Heart left ventricle (tissue), 16 donors: ENCODE measurements at regions not wholly inside any gene's neighbourhood (a gene's known extent, or its start where the extent isn't known, plus 50 kb on each side); places are given as distances from the start of the nearest gene placed in this dataset.
"Not testable (repeated sequence)": the region's sequence is repeated elsewhere in the genome, so short reads cannot be mapped to it uniquely, and the experiment has no call there.

Experiments used
- ATAC-seq, 4 donors: fragments of 200-7000 bp; cut with Tn5 transposase; one replicate each; pipeline ENCODE4 v1.9.1; 2020 to 2022; ENCODE audit warnings: moderate library complexity in 4 of 4, mild to moderate bottlenecking in 3 of 4, moderate number of reproducible peaks in 1 of 4
- DNase-seq, 5 donors: peaks; one replicate each; pipeline ENCODE4 v3.0.0-alpha.2; 2020
- H3K27ac ChIP-seq, 12 donors: fragments of 200-600 bp; sonication (generic) in 4 of 12; one replicate each; pipeline versions ENCODE4 v1.5.0 to v1.8.0; 2016 to 2022; ENCODE audit warnings: mild to moderate bottlenecking in 2 of 12
- H3K27me3 ChIP-seq, 9 donors: fragments of 200-600 bp; sonication (generic) in 2 of 9; one replicate each; pipeline versions ENCODE4 v1.5.1 to v1.8.0; 2016 to 2022; ENCODE audit warnings: mild to moderate bottlenecking in 3 of 9
- H3K36me3 ChIP-seq, 9 donors: fragments of 200-600 bp; sonication (generic) in 2 of 9; one replicate each; pipeline versions ENCODE4 v1.5.0 to v1.8.0; 2018 to 2022; ENCODE audit warnings: mild to moderate bottlenecking in 2 of 9
- H3K4me1 ChIP-seq, 12 donors: fragments of 200-600 bp; sonication (generic) in 4 of 12; one replicate each; pipeline versions ENCODE4 v1.5.0 to v1.8.0; 2016 to 2022; ENCODE audit warnings: mild to moderate bottlenecking in 3 of 12
- H3K4me3 ChIP-seq, 12 donors: fragments of 200-600 bp; sonication (generic) in 4 of 12; one replicate each; pipeline versions ENCODE4 v1.5.0 to v1.8.0; 2017 to 2022; ENCODE audit warnings: mild to moderate bottlenecking in 9 of 12, moderate library complexity in 4 of 12
- H3K9me3 ChIP-seq, 12 donors: fragments of 200-600 bp; sonication (generic) in 4 of 12; one replicate each; pipeline versions ENCODE4 v1.5.0 to v1.8.0; 2016 to 2022; ENCODE audit warnings: mild to moderate bottlenecking in 1 of 12
- POLR2A ChIP-seq, 2 donors: fragments of 450-650 bp; IDR thresholded peaks; one replicate each; pipeline ENCODE4 v1.6.1; 2017; ENCODE audit warnings: antibody characterized with exemption in 2 of 2, mild to moderate bottlenecking in 2 of 2, moderate library complexity in 2 of 2
- WGBS, 4 donors: extraction: QIAGEN DNeasy Blood & Tissue Kit in 2 of 4; methylation state at CpG; one replicate each; pipeline versions ENCODE4 v1.1.5 to v1.1.7; 2013 to 2018; 5-methylcytosine and 5-hydroxymethylcytosine counted together
- intact Hi-C, 10 donors: fragments of 100-400 bp; cut with DNase I; formaldehyde crosslinking; loops; one replicate each; pipeline versions ENCODE4 v1.11.1 to v1.14.2; 2022
- TF ChIP-seq, protein P1 (sequence below), 12 donors: fragments of 200-600 bp; sonication (generic) in 4 of 12; IDR thresholded peaks; one replicate each; pipeline versions ENCODE4 v1.5.0 to v1.8.0; 2018 to 2022; ENCODE audit warnings: antibody characterized with exemption in 12 of 12, mild to moderate bottlenecking in 5 of 12
- donor health status: ischemic (EF 13 %, LVEDD 7.1; RV severe dilation, severe dysfunction).
- donor health status: healthy with polysubstance abuse.
- donor health status: DM: no; HTN: yes; CAD: no.
- donor health status: DM: no; HTN: no; CAD: no.
- donor health status: ischemic (EF 25% LVEDD 6.9; RV normal size, moderate dysfunction).
- donor health status: ischemic (EF 25% LVEDD 5.7; RV mildly dilated, moderate dysfunction).
- donor health status: healthy.
- donor health status: DM: yes; HTN: yes; CAD: no.
- donor health status: ischemic (EF 35%, LVEDD 5.7; RV mildly dilated, moderate dysfunction).
- donor health status: nonischemic (EF 11% LVEDD 7.7; RV severe dilation, severe dysfunction).
- donor health status: DM: yes; HTN: yes; CAD: no.
- donor health status: PGD.
- donor health status: ischemic (EF 29% LVEDD 5.4; RV normal size, mild dysfunction).
- donor health status: nonischemic (EF 23%, LVEDD 6.1; RV moderate dilation, normal function).

- ATAC-seq (no peak), DNase-seq (no peak)
- H3K27me3 ChIP-seq, result no peaks in the 10 kb centered on the region
- H3K4me3 ChIP-seq, result no peak overlapping the region
- H3K4me1 ChIP-seq, result no peaks in the 10 kb centered on the region
- 44 to 71% (median 58%) methylated on average over 6 of the region's 6 CpGs for WGBS, 4 donors
- peaks cover 0 to 7% (median 0%) of the 10 kb centered on the region in 12 donors for H3K9me3 ChIP-seq
- TF ChIP-seq, protein P1, sequence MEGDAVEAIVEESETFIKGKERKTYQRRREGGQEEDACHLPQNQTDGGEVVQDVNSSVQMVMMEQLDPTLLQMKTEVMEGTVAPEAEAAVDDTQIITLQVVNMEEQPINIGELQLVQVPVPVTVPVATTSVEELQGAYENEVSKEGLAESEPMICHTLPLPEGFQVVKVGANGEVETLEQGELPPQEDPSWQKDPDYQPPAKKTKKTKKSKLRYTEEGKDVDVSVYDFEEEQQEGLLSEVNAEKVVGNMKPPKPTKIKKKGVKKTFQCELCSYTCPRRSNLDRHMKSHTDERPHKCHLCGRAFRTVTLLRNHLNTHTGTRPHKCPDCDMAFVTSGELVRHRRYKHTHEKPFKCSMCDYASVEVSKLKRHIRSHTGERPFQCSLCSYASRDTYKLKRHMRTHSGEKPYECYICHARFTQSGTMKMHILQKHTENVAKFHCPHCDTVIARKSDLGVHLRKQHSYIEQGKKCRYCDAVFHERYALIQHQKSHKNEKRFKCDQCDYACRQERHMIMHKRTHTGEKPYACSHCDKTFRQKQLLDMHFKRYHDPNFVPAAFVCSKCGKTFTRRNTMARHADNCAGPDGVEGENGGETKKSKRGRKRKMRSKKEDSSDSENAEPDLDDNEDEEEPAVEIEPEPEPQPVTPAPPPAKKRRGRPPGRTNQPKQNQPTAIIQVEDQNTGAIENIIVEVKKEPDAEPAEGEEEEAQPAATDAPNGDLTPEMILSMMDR (IDR thresholded peaks at IDR 0.05), result no peak
- no peak for TF ChIP-seq POLR2A (IDR thresholded peaks at IDR 0.05)
- H3K27ac ChIP-seq, result no peak overlapping the region
- intact Hi-C loops, result no loop called here
- H3K36me3 ChIP-seq, result no peaks in the 10 kb centered on the region
These were observed 624.2 kb upstream of the GRIN3A start for GRCh38 chr9:102362470-102363132.

- no peak for ATAC-seq
- H3K36me3 ChIP-seq, result no peaks in the 10 kb centered on the region
These were observed 622.4 kb upstream of the GRIN3A start for GRCh38 chr9:102360846-102361245.

DNA sequence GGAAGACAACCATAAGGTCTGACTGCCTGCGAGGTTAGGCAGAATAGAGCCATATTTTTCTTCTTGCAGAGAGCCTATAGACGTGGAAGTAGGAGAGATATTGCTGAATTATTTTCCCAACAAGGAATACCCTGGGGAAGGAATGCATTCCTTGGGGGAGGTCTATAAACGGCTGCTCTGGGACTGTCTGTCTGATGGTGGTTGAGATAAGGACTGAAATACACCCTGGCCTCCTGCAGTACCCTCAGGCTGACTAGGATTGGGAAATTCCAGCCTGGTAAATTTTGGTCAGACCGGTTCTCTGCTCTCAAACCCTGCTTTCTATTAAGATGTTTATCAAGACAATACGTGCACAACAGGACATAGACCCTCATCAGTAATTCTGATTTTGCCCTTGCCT is 617.5 kb upstream of the GRIN3A start:
- no peak for TF ChIP-seq POLR2A (IDR thresholded peaks at IDR 0.05)
- TF ChIP-seq, protein P1 (IDR thresholded peaks at IDR 0.05), result no peak
- DNase-seq, result no peak
- H3K27ac ChIP-seq, result no peak overlapping the region
- no peaks in the 10 kb centered on the region for H3K36me3 ChIP-seq
- intact Hi-C loops, result no loop called here
- no peaks in the 10 kb centered on the region for H3K4me1 ChIP-seq
- 77 to 80% (median 79%) methylated on average over 5 of the region's 5 CpGs for WGBS, 4 donors
- peaks cover 0 to 17% (median 4%) of the 10 kb centered on the region in 12 donors for H3K9me3 ChIP-seq
- H3K27me3 ChIP-seq, result no peaks in the 10 kb centered on the region
- no peak overlapping the region for H3K4me3 ChIP-seq
- ATAC-seq, result no peak

More at GRCh38 chr9:102360846-102361245, 622.4 kb upstream of the GRIN3A start:
- Histone ChIP-seq H3K27ac (no peak overlapping the region), H3K9me3 (peaks cover 0 to 12% (median 2%) of the 10 kb centered on the region in 12 donors), H3K4me3 (no peak overlapping the region), H3K27me3 (no peaks in the 10 kb centered on the region), H3K4me1 (no peaks in the 10 kb centered on the region)
- DNase-seq, result no peak
- no peak for TF ChIP-seq POLR2A (IDR thresholded peaks at IDR 0.05)
- TF ChIP-seq, protein P1 (IDR thresholded peaks at IDR 0.05), result no peak
- 81 to 92% (median 88%) methylated on average over 1 of the region's 1 CpG for WGBS, 4 donors
- intact Hi-C loops, result no loop called here

- WGBS, 4 donors, result 81 to 93% (median 89%) methylated on average over 1 of the region's 1 CpG
- intact Hi-C loops, result no loop called here
- no peak for DNase-seq
- Histone ChIP-seq H3K27ac (no peak overlapping the region), H3K4me1 (no peaks in the 10 kb centered on the region), H3K4me3 (no peak overlapping the region), H3K36me3 (no peaks in the 10 kb centered on the region), H3K27me3 (no peaks in the 10 kb centered on the region), H3K9me3 (peaks cover 0 to 25% (median 4%) of the 10 kb centered on the region in 12 donors)
- TF ChIP-seq POLR2A (IDR thresholded peaks at IDR 0.05), result no peak
- TF ChIP-seq, protein P1 (IDR thresholded peaks at IDR 0.05), result no peak
- ATAC-seq, result no peak
These were observed 615.6 kb upstream of the GRIN3A start for GRCh38 chr9:102354041-102354440.

DNA sequence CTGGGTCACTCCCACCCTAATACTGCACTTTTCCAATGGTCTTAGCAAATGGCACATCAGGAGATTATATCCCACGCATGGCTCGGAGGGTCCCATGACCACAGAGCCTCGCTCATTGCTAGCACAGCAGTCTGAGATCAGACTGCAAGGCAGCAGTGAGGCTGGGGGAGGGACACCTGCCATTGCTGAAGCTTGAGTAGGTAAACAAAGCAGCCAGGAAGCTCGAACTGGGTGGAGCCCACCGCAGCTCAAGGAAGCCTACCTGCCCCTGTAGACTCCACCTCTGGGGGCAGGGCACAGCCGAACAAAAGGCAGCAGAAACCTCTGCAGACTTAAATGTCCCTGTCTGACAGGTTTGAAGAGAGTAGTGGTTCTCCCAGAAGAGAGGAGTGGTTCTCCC is 599.0 kb upstream of the GRIN3A start:
- ATAC-seq, H3K36me3 ChIP-seq, intact Hi-C loops, DNase-seq, H3K27me3 ChIP-seq, H3K4me3 ChIP-seq, H3K9me3 ChIP-seq, H3K27ac ChIP-seq, H3K4me1 ChIP-seq: not testable (repeated sequence)
- WGBS, 4 donors, result 74 to 85% (median 80%) methylated on average over 5 to 6 of the region's 6 CpGs
